ENCODE measurements at regions not wholly inside any gene's neighbourhood (a gene's known extent, or its start where the extent isn't known, plus 50 kb on each side); places are given as distances from the start of the nearest gene placed in this dataset.
"Not testable (repeated sequence)": the region's sequence is repeated elsewhere in the genome, so short reads cannot be mapped to it uniquely, and the experiment has no call there.

GRCh38 chr2:150222942-150223341 lies 264.5 kb downstream of the RND3 start:
- no peak for DNase-seq
- intact Hi-C loops (cut with DNase I) = no loop called here

DNA sequence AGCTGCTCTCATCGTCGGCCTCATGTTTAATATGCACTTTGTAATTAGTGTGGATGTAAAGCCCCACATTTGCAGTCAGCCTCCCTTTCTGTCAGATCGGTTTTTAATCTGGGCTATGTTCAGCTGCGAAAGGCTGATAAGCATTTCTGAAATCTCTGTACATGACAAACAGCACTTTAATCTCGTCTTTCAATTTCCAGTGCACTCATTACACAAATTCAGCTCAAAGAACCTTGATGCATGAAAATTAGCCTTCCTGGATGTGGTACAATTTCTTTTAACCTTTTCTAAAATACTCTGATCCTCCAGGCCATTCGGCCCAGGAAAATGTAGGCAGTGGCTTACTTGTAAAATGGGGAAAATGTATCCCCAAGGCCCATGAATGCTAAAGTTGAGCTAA lies 265.1 kb downstream of the RND3 start:
- intact Hi-C loops (cut with DNase I) = no loop called here

DNA sequence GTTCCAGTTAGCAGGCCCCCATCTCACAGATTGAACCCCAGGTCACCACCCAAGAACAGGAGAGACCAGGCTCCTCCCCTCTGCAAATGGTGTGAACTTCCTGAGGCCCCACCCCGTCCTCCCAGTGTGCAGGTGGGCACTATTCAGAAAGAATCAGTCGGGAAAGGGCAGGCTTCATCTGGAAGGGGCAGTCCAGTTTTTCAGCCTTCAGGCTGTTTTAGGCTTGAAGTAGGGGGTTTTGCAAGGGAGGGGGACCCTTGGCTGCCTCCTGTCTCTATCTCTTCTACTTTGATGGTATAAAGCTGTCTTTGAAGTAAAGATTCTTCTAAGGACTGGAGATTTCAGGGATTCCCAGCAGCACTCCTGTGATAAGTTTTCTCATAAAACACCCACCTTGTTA lies 267.6 kb downstream of the RND3 start:
- intact Hi-C loops (cut with DNase I) = no loop called here

More for the DNA sequence above, 265.1 kb downstream of the RND3 start:
- DNase-seq = no peak

DNA sequence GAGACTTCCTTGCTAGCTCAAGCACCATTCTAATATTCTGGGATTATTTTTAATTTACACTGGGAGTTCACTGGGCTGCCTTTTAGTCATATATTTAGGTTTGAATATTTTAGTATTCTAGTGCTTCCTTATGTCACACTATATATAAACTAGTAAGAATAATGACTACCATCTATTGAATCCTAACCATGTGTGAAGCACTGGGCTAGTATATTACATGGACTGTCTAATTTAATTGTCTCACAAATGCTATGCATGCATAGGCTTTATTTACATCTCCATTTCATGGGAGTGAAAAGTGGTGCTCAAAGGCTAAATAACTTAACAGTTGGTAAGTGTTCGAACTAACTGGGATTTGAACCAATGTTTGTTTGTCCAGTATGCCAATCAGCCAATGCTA lies 272.4 kb downstream of the RND3 start:
- no peak for DNase-seq
- intact Hi-C loops (cut with DNase I) = no loop called here

More for the DNA sequence above, 267.6 kb downstream of the RND3 start:
- DNase-seq = no peak

- intact Hi-C loops (cut with DNase I) = no loop called here
- no peak for DNase-seq
Observed at GRCh38 chr2:150214626-150215025, 272.8 kb downstream of the RND3 start.

GRCh38 chr2:150212722-150213171 lies 274.7 kb downstream of the RND3 start:
- DNase-seq = no peak
- intact Hi-C loops (cut with DNase I) = no loop called here

GRCh38 chr2:150211164-150211631 lies 276.3 kb downstream of the RND3 start:
- intact Hi-C loops (cut with DNase I) = no loop called here
- DNase-seq = no peak

GRCh38 chr2:150209746-150210145 lies 277.7 kb downstream of the RND3 start:
- DNase-seq = no peak
- intact Hi-C loops (cut with DNase I) = no loop called here

DNA sequence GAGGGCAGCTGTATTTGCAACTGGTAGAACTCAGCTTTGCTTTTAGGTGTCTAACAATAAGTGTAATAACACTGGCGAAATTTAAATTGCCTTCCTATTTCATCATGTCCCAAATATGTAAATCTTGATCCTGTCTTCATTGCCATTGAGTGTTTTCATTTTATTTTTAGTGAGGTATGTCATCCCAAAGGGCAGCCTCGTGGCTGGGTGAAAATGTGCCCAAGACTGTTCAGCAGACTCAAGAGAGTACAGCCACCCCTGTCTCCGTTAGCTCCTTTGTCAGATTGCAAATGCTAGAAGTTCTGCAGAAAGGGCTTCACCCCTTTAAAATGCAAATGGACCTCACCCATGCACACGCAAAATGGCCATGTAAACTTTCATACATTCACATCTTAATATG lies 278.8 kb downstream of the RND3 start:
- intact Hi-C loops (cut with DNase I) = no loop called here

DNA sequence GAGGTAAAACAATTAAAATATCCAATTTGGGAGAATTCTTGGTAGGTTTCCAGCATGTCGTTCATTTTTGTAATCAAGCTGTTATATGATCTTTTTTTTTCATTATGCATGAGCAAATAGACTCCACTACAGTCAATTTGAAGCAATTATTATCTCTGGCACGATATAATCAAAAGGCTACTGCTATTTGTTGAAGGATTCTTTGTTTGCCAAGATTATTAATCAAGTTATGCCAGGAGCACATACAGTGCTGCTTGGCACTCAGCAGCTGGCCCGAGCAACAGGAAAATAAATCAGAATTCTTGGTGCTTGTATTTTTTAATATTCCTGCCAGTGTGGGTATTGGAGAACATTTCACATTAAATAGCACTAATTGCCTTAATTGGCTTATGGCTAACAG lies 279.5 kb downstream of the RND3 start:
- intact Hi-C loops (cut with DNase I) = no loop called here
- DNase-seq = no peak

More for the DNA sequence above, 278.8 kb downstream of the RND3 start:
- no peak for DNase-seq

DNA sequence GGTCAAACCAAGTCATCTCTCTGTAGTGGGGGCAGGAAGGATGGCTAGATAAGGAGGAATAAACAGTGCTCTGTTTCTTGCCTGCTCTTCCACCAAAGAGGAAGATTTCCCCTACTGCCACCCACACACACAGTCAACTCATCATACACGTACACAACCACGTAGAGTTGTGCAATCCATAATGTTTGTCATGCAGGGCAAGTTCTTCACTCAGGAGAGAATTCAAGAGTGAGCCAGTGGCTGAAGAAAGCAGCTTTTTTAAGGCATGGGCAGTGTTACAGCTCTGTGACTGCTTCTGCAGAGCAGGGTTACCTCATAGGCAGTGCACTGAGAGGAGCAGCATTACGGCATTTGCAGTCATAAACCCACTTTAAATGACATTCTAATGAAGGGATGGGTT lies 283.0 kb downstream of the RND3 start:
- no peak for DNase-seq
- intact Hi-C loops (cut with DNase I) = no loop called here

DNA sequence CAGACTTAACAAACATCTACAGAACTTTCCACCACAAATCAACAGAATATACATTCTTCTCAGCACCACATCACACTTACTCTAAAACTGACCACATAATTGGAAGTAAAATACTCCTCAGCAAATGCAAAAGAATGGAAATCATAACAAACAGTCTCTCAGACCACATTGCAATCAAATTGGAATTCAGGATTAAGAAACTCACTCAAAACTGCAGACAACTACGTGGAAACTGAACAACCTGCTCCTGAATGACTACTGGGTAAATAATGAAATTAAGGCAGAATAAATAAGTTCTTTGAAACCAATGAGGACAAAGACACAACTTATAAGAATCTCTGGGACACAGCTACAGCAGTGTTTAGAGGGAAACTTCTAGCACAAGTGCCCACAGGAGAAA lies 292.7 kb downstream of the RND3 start:
- intact Hi-C loops (cut with DNase I); DNase-seq: not testable (repeated sequence)

DNA sequence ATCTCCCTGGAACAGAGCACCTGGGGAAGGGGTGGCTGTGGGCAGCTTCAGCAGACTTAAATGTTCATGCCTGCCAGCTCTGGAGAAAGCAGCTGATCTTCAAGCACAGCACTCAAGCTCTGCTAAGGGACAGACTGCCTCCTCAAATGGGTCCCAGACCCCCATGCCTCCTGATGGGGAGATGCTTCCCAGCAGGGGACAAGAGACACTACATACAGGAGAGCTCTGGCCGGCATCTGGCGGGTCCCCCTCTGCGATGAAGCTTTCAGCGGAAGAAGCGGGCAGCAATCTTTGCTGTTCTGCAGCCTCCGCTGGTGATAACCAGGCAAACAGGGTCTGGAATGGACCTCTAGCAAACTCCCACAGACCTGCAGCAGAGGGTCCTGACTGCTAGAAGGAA lies 294.8 kb downstream of the RND3 start:
- intact Hi-C loops (cut with DNase I) = no loop called here
- DNase-seq = peak in 1 of 10 donors; percentile 68

- intact Hi-C loops (cut with DNase I) = no loop called here
- no peak for DNase-seq
Observed at GRCh38 chr2:150191349-150191748, 296.1 kb downstream of the RND3 start.

DNA sequence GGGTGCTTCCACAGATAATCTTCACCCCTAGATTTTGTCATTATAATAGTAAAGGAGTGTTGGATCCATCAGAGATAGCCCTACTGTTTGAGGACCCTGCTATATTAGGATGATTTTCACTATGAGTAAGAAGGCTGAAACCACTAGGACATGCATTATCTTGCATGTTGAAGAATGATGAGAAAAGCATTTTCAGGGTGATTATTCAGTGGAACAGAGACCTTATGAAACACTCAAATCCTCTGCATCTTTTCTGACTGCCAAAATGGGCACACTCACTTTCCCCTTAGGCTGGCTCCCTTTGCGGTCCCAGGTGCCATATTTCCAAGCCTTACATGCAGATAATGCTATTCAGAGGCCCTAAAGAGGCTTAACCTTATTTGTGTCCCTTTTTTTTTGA lies 296.9 kb downstream of the RND3 start:
- intact Hi-C loops (cut with DNase I) = no loop called here
- no peak for DNase-seq

DNA sequence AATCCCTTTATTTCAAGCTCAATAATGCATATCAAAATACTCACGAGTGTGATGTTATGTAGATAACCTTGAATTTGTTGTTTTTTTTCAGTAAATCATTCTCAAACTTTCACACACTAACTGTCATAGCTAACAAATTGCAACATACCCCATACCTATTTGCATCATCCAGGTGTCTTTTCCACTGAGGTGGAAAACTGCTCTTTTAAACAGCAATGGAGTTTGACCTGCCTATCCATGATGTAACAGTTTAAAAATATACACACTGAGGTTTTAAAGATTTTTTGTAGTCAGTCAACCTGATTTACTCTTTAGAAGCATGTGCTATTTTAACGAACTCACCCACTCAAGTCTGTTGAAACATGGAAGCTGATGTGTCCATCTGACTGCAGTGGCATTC lies 298.7 kb downstream of the RND3 start:
- intact Hi-C loops (cut with DNase I) = no loop called here
- DNase-seq = no peak

- no peak for DNase-seq
- intact Hi-C loops (cut with DNase I) = no loop called here
Observed at GRCh38 chr2:150188177-150188576, 299.3 kb downstream of the RND3 start.

- intact Hi-C loops (cut with DNase I) = no loop called here
- DNase-seq = no peak
Observed at GRCh38 chr2:150182566-150183235, 304.8 kb downstream of the RND3 start.

GRCh38 chr2:150178591-150178990 lies 308.9 kb downstream of the RND3 start:
- DNase-seq = no peak
- intact Hi-C loops (cut with DNase I) = no loop called here

- no peak for DNase-seq
- intact Hi-C loops (cut with DNase I) = no loop called here
Observed at GRCh38 chr2:150174971-150175421, 312.5 kb downstream of the RND3 start.

GRCh38 chr2:150174056-150174805 lies 313.2 kb downstream of the RND3 start:
- intact Hi-C loops (cut with DNase I) = no loop called here
- no peak for DNase-seq

DNA sequence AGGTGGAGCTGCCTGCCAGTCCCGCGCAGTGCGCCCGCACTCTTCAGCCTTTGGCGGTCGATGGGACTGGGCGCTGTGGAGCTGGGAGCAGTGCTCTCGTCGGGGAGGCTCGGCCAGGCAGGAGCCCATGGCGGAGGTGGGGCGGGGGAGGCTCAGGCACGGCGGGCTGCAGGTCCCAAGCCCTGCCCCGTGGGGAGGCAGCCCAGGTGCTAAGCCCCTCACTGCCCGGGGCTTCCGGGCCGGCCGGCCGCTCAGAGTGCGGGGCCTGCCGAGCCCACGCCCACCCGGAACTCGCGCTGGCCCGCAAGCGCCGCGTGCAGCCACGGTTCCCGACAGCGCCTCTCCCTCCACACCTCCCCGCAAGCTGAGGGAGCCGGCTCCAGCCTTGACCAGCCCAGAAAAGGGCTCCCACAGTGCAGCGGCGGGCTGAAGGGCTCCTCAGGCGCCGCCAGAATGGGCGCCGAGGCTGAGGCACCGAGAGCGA lies 316.4 kb downstream of the RND3 start:
- intact Hi-C loops (cut with DNase I) = no loop called here
- peak in 3 of 10 donors; percentile 59 to 77 (median 75) for DNase-seq
